ENCODE measurements at regions not wholly inside any gene's neighbourhood (a gene's known extent, or its start where the extent isn't known, plus 50 kb on each side); places are given as distances from the start of the nearest gene placed in this dataset.

- no peaks in the 10 kb centered on the region for H3K36me3 ChIP-seq (ENCODE audit: control insufficient read depth, insufficient read depth, low read length)
- H3K27me3 ChIP-seq (ENCODE audit: control insufficient read depth, insufficient read depth, low read length), result no peaks in the 10 kb centered on the region
- H3K4me3 ChIP-seq (ENCODE audit: low read depth, low read length), result no peak overlapping the region
- no peak for DNase-seq (ENCODE audit: low read depth)
- no peak for TF ChIP-seq CTCF (IDR thresholded peaks at IDR 0.05; ENCODE audit: insufficient read depth, low read length, poor library complexity, severe bottlenecking)
These were observed 148.5 kb downstream of the GDAP2 start for GRCh38 chr1:117780687-117781475.

GRCh38 chr1:117782056-117782455 lies 147.4 kb downstream of the GDAP2 start:
- no peak for TF ChIP-seq CTCF (IDR thresholded peaks at IDR 0.05; ENCODE audit: insufficient read depth, low read length, poor library complexity, severe bottlenecking)
- Histone ChIP-seq H3K36me3 (ENCODE audit: control insufficient read depth, insufficient read depth, low read length) (no peaks in the 10 kb centered on the region), H3K4me3 (ENCODE audit: low read depth, low read length) (no peak overlapping the region), H3K27me3 (ENCODE audit: control insufficient read depth, insufficient read depth, low read length) (no peaks in the 10 kb centered on the region)
- no peak for DNase-seq (ENCODE audit: low read depth)

- no peak for DNase-seq (ENCODE audit: low read depth)
- Histone ChIP-seq H3K36me3 (ENCODE audit: control insufficient read depth, insufficient read depth, low read length) (no peaks in the 10 kb centered on the region), H3K27me3 (ENCODE audit: control insufficient read depth, insufficient read depth, low read length) (no peaks in the 10 kb centered on the region), H3K4me3 (ENCODE audit: low read depth, low read length) (no peak overlapping the region)
- no peak for TF ChIP-seq CTCF (IDR thresholded peaks at IDR 0.05; ENCODE audit: insufficient read depth, low read length, poor library complexity, severe bottlenecking)
These were observed 145.6 kb downstream of the GDAP2 start for GRCh38 chr1:117783606-117784396.

DNA sequence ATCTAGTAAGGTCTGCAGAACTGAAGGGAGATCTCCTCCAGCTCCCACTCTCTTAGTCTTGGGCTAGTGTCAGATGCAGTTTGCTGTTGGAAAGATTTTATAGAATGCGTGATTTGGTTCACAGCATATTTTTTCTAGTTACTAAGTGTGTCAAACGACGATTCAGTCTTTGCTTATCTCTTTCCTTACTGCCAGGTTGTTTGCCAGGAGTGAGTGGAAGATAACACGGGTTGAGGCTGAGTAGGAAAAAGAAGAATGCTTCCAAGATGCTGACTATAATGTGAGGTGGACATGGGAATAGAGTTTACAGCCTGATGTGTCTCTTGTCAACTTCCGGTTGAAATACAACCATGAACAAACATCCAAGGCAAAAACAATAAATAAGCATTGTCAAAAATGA lies 141.4 kb downstream of the GDAP2 start:
- TF ChIP-seq CTCF (IDR thresholded peaks at IDR 0.05; ENCODE audit: insufficient read depth, low read length, poor library complexity, severe bottlenecking), result no peak
- H3K36me3 ChIP-seq (ENCODE audit: control insufficient read depth, insufficient read depth, low read length), result no peaks in the 10 kb centered on the region
- no peak for DNase-seq (ENCODE audit: low read depth)
- H3K27me3 ChIP-seq (ENCODE audit: control insufficient read depth, insufficient read depth, low read length), result no peaks in the 10 kb centered on the region
- H3K4me3 ChIP-seq (ENCODE audit: low read depth, low read length), result no peak overlapping the region

GRCh38 chr1:117793413-117793812 lies 136.0 kb downstream of the GDAP2 start:
- no peaks in the 10 kb centered on the region for H3K36me3 ChIP-seq (ENCODE audit: control insufficient read depth, insufficient read depth, low read length)
- no peak for TF ChIP-seq CTCF (IDR thresholded peaks at IDR 0.05; ENCODE audit: insufficient read depth, low read length, poor library complexity, severe bottlenecking)
- H3K4me3 ChIP-seq (ENCODE audit: low read depth, low read length), result no peak overlapping the region
- no peaks in the 10 kb centered on the region for H3K27me3 ChIP-seq (ENCODE audit: control insufficient read depth, insufficient read depth, low read length)
- DNase-seq (ENCODE audit: low read depth), result no peak

All from kidney epithelial cell (primary cell).